IgD-negative memory B cell (primary cell): ENCODE measurements at regions not wholly inside any gene's neighbourhood (a gene's known extent, or its start where the extent isn't known, plus 50 kb on each side); places are given as distances from the start of the nearest gene placed in this dataset.
A peak's percentile ranks its signal among the peaks of the same experiment; 100 is the strongest.

Experiments
- H3K27ac Mint-ChIP-seq, 3 donors: one replicate each; pipeline ENCODE4 v1.8.0; 2020 to 2022; ENCODE audit warnings: mild to moderate bottlenecking in 3 of 3, mixed read lengths in 3 of 3, moderate library complexity in 1 of 3
- H3K27me3 Mint-ChIP-seq: one replicate; pipeline ENCODE4 v1.8.0; 2021; ENCODE audit warnings: mixed read lengths
- H3K36me3 Mint-ChIP-seq: one replicate; pipeline ENCODE4 v1.8.0; 2020; ENCODE audit warnings: mild to moderate bottlenecking, mixed read lengths
- H3K4me1 Mint-ChIP-seq, 3 donors: one replicate each; pipeline ENCODE4 v1.8.0; 2020 to 2022; ENCODE audit warnings: mixed read lengths in 3 of 3, mild to moderate bottlenecking in 1 of 3
- H3K4me3 Mint-ChIP-seq, 4 donors: one replicate each; pipeline ENCODE4 v1.8.0; 2020 to 2022; ENCODE audit warnings: mild to moderate bottlenecking in 4 of 4, mixed read lengths in 4 of 4, moderate library complexity in 3 of 4
- H3K9me3 Mint-ChIP-seq, 3 donors: one replicate each; pipeline ENCODE4 v1.8.0; 2020 to 2021; ENCODE audit warnings: mixed read lengths in 3 of 3, mild to moderate bottlenecking in 1 of 3

DNA sequence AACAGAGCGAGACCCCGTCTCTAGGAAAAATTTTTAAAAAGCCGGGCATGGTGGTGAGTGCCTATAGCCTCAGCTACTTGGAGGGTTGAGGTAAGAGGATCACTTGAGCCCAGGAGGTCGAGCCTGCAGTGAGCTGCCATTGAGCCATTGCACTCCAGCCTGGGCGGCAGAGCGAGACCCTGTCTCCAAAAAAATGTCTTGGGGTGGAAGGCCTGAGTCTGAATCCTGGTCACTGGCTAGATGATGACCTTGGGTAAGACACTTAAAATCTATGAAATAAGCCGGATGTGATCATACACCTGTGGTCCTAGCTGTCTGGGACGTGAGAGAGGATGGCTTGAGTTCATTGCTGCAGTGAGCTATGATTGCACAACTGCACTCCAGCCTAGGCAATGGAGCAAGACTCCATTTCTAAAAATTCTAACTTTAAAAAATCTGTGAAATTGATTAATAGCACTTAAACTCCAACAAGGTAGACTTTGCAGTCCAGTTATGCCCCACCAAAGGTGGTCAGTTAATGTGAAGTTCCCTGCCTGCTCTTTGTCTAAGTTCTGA lies 157.3 kb upstream of the UMPS start:
- no peaks in the 10 kb centered on the region for H3K9me3 Mint-ChIP-seq
- peaks cover 4% of the 10 kb centered on the region for H3K36me3 Mint-ChIP-seq
- no peak overlapping the region for H3K27ac Mint-ChIP-seq
- H3K4me1 Mint-ChIP-seq = peaks cover 0 to 6% (median 5%) of the 10 kb centered on the region in 3 donors
- no peak overlapping the region for H3K4me3 Mint-ChIP-seq
- no peaks in the 10 kb centered on the region for H3K27me3 Mint-ChIP-seq

DNA sequence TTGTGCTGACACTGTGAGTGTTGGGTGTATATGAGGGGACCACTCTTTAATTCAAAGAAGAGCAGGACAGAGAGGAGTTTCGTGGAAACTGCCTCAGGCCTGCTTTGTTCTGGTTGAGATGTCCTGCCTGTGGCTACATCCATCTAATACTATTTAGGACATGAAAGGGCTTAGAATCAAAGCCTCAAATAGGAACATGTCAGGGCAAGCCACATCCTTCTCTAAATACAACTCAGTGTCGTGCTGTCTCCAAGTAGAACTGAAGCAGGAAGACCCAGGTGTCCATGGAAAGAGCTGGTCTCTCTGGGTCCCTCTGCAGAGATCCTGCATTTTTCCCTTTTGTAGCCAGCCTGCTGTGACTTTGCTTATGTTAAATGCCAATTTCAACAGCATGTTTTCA lies 156.2 kb upstream of the UMPS start:
- no peaks in the 10 kb centered on the region for H3K9me3 Mint-ChIP-seq
- H3K36me3 Mint-ChIP-seq = peaks cover 4% of the 10 kb centered on the region
- H3K27ac Mint-ChIP-seq = no peak overlapping the region
- no peak overlapping the region for H3K4me3 Mint-ChIP-seq
- H3K27me3 Mint-ChIP-seq = no peaks in the 10 kb centered on the region
- H3K4me1 Mint-ChIP-seq = peaks cover 0 to 6% (median 5%) of the 10 kb centered on the region in 3 donors

DNA sequence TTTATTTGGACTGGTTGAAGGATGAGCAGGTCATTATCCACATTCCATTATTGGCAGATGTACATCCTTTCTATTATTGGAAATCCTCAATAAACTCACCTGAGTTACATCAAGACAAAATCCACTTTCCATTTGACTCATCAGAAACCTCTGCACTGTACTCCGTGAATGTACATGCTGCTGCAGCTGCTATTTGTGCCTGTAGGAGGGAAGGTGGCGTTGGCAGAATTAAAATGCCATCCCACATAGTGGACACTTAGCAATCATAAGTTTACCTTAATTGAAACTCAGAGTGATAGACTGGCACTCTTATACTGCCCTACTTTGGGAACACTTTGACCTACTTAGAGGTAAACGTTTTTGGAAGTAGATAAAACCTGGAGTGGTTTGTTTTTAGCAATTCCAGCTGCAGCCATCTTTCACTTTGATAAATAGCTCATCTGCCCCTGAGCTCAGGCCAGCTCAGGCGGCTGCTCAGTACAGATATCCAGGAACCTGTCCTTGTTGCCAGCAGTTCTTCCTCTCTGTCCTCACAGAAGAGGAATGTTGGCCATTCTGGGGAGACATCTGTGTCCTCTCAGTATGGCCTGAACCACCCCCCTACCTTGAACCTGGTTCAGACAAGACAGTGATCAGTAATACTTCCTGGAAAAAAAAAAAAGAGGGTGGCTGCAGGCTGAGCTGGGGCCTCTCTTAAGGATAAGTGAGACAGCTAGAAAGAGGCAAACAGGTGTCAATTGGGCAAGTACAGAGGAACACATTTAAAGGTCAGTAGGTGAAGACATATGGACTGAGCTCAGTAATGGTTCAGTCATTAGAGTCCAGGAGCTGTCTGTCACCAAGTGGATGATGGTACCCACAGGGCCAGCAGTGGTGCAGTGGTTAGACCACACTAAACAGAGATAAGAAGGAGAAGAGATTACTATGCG lies 153.4 kb upstream of the UMPS start:
- Mint-ChIP-seq H3K27ac (no peak overlapping the region), H3K27me3 (no peaks in the 10 kb centered on the region), H3K36me3 (peaks cover 4% of the 10 kb centered on the region), H3K4me3 (no peak overlapping the region), H3K9me3 (no peaks in the 10 kb centered on the region), H3K4me1 (peaks cover 0 to 6% (median 5%) of the 10 kb centered on the region in 3 donors)

DNA sequence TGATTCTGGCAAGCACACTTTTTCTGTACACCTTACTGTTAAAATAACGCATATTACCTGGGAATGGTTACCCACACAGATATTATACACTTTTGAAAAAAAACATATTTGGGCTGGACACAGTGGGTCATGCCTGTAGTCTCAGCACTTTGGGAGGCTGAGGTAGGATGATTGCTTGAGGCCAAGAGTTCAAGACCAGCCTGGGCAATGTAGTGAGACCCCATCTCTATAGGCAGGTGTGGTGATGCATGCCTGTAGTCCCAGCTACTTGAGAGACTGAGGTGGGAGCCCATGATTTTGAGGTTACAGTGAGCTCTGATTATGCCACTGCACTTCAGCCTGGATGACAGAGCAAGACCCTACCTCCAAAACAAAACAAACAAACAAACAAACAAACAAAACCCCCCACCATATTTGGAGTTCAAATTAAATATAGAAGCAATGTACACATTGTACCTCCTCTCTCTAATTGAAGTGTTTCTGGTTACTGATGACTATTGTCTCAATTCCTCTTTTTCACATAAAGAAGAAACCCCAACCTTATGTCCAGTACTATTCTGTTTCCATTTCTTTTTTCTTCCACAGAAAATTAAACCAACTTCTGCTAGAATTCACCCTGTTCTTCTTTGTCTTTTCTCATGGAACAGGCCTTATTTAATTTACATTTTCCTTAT lies 152.6 kb upstream of the UMPS start:
- no peaks in the 10 kb centered on the region for H3K27me3 Mint-ChIP-seq
- H3K4me3 Mint-ChIP-seq = no peak overlapping the region
- no peaks in the 10 kb centered on the region for H3K9me3 Mint-ChIP-seq
- peaks cover 0 to 6% (median 5%) of the 10 kb centered on the region in 3 donors for H3K4me1 Mint-ChIP-seq
- H3K27ac Mint-ChIP-seq = peak overlapping the region in 1 of 3 donors; percentile 40
- H3K36me3 Mint-ChIP-seq = peaks cover 4% of the 10 kb centered on the region

DNA sequence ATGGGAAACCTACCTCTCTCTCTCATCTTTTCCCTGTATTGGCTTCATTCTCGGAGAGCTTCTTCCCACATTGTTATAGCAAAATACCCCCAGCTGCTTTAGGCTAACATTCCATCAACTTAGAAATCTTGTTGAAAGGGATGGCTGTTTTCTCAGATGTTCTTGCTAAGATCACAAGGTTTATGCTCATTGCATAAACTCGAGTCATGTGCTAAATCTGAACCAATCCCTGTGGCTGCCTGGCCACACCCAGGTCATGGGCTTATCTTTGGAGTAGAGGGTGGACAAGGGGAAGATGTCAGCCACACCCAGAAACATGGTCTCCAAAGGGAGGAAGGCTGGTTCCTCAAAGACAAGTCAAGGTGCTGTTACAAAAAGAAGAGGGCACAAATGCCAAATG lies 150.6 kb upstream of the UMPS start:
- Mint-ChIP-seq H3K4me1 (peaks cover 10 to 14% (median 10%) of the 10 kb centered on the region in 3 donors), H3K9me3 (no peaks in the 10 kb centered on the region), H3K27me3 (peaks cover 7% of the 10 kb centered on the region), H3K4me3 (no peak overlapping the region), H3K27ac (no peak overlapping the region), H3K36me3 (peaks cover 1% of the 10 kb centered on the region)

DNA sequence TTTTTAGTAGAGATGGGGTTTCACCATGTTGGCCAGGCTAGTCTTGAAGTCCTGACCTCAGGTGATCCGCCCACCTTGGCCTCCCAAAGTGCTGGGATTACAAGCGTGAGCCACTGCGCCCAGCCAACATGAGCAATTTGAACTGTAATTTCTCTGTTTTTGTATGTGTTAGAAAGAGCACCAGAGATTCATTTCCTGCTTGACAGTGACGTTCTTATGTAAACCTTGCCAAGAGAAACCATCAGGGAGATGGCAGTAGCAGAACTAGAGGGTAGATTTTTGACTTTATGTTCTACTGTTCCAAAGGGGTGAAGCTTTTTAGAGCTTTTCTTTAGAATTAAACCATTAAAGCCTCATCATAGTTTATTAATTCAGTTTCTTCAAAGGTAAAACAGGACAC lies 148.1 kb upstream of the UMPS start:
- Mint-ChIP-seq H3K9me3 (no peaks in the 10 kb centered on the region), H3K36me3 (no peaks in the 10 kb centered on the region), H3K27ac (no peak overlapping the region), H3K27me3 (peaks cover 27% of the 10 kb centered on the region), H3K4me3 (no peak overlapping the region), H3K4me1 (peaks cover 10 to 18% (median 11%) of the 10 kb centered on the region in 3 donors)

DNA sequence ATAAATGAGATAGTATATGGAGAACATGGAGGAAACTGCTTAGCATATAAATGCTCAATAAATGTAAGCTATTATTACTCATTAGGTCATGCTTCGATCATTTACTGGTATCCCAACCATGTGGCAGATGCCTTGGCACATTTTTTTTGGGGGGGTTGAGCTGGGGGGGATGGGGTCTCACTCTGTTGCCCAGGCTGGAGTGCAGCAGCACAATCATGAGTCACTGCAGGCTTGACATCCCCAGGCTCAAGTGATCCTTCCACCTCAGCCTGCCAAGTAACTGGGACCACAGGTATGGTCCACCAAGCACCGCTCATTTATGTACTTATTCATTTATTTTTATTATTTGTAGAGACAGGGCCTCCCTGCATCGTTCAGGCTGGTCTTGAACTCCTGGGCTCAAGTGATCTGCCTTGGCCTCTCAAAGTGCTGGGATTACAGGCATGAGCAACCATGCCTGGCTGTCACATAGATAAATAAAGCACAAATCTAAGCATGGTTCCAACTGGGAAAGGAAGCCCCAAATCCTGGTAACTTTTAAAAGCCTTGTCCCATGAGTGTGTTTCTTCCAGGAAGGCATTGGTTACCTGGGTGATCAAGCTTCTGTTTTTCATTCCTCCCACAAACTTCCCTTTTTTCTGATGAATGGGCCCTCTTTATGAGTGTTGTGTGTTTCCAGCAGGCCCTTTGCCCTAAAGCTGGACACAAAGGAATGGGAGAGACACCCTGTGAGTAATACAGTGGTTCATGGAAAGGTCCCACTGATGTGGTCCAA lies 147.4 kb upstream of the UMPS start:
- no peaks in the 10 kb centered on the region for H3K36me3 Mint-ChIP-seq
- peaks cover 10 to 16% (median 10%) of the 10 kb centered on the region in 3 donors for H3K4me1 Mint-ChIP-seq
- H3K9me3 Mint-ChIP-seq = no peaks in the 10 kb centered on the region
- H3K4me3 Mint-ChIP-seq = peak overlapping the region in 1 of 4 donors; percentile 55
- no peak overlapping the region for H3K27ac Mint-ChIP-seq
- H3K27me3 Mint-ChIP-seq = peaks cover 30% of the 10 kb centered on the region

DNA sequence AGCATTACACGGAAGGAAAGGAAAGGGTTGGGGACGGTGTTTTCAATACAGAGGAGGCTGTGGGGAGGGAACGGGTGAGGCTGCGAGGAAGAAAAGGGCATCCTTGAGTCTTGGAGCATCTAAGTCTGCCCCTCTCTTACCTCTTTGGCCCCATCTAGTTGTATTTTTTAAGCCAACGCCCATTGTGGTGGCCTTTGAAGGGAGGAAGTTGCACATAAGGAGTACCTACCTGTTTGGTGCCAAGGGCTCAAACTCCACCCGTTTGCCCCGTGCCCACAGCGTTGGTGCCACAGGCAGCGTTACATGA lies 146.1 kb upstream of the UMPS start:
- peak overlapping the region in 3 of 4 donors; percentile 49 to 90 (median 84) for H3K4me3 Mint-ChIP-seq
- H3K9me3 Mint-ChIP-seq = no peaks in the 10 kb centered on the region
- peaks cover 10 to 15% (median 10%) of the 10 kb centered on the region in 3 donors for H3K4me1 Mint-ChIP-seq
- no peaks in the 10 kb centered on the region for H3K36me3 Mint-ChIP-seq
- H3K27me3 Mint-ChIP-seq = peaks cover 32% of the 10 kb centered on the region
- no peak overlapping the region for H3K27ac Mint-ChIP-seq

DNA sequence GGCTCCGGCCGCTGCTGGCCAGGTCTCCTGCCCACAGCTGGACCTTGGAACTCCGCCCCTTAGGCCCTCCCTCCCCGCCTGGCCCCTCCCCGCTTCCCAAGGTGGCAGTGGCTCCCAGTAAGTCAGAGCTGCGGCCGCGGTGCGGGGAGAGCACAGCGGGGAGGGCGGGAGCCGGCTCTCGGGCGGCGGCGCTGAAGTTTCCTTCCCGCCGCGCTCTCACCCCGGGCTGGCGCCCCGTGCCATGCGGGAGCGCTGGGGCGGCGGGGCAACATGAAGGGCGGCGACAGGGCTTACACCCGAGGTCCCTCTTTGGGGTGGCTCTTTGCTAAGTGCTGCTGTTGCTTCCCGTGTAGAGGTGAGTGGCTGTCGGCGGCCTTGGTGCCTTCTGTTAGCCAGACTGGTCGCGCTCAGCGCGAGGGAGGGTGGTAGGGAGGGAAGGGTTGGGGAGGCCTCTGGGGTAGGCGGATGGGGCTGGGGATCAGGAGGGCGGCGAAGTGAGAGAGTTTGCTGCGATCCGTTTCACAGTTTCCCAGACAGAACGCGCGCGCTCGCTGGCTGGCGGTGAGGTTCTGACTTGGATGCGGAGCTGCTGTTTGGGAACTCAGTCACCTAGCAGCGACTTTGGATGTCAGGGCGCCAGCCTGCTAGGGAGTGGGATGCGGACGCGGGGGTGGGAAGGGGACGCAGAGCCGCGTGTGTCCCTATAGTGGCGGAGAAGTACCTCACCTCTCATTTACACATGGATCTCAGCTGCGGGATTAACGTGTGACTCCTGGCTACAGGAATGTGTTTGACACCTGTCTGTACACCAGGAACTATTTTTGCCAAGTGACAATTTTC lies 145.5 kb upstream of the UMPS start:
- peaks cover 32% of the 10 kb centered on the region for H3K27me3 Mint-ChIP-seq
- no peaks in the 10 kb centered on the region for H3K36me3 Mint-ChIP-seq
- H3K4me1 Mint-ChIP-seq = peaks cover 10 to 15% (median 10%) of the 10 kb centered on the region in 3 donors
- H3K4me3 Mint-ChIP-seq = peak overlapping the region in 3 of 4 donors; percentile 72 to 93 (median 85)
- no peak overlapping the region for H3K27ac Mint-ChIP-seq
- H3K9me3 Mint-ChIP-seq = no peaks in the 10 kb centered on the region

DNA sequence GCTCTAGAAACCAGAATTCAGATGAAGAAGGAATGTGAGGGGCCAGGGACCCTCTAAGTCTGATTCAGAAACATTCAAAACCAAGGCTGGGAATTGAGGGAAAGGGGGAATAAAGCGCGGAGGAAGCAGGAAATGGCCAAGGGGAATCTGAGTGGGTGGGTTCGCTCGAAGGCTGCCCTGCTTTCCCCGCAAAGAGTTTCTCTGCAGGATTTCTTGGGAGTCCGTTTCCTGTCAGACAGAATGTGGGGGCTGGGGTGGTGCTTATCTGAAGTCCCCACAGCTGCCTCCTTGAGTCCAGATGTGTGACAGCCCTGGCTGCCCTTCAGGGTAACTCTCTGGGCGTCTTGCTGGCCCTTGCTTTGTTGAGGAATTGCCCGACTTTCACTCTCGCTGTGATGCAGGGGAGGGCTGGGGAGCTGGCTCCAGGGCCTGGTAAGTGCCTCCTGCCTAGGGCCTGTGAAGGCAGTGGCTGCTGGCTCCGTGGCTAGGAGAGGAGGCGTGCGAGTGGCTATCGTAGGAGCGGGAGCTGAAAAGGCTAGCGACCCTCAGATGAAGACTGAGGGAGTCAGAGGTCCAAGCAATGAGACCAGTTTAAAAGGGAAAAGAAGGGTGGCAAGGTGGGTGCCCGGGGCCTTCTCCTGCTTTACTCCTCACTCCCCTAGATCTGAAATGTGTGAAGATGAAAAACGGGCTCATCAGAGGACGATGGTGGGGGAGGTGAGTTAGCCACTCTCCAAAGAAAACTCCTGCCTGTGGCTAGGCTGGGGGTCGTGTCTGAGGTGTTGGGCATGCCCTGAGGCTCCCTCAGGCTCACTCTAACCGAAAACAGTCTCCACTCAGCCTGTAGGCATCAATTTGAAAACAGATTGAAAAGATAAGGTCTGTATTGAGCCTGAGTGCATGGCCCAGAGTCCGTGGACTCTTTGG lies 143.9 kb upstream of the UMPS start:
- peaks cover 10 to 15% (median 10%) of the 10 kb centered on the region in 3 donors for H3K4me1 Mint-ChIP-seq
- no peaks in the 10 kb centered on the region for H3K9me3 Mint-ChIP-seq
- H3K27ac Mint-ChIP-seq = peak overlapping the region in 1 of 3 donors; percentile 82
- H3K36me3 Mint-ChIP-seq = no peaks in the 10 kb centered on the region
- peaks cover 32% of the 10 kb centered on the region for H3K27me3 Mint-ChIP-seq
- H3K4me3 Mint-ChIP-seq = no peak overlapping the region

DNA sequence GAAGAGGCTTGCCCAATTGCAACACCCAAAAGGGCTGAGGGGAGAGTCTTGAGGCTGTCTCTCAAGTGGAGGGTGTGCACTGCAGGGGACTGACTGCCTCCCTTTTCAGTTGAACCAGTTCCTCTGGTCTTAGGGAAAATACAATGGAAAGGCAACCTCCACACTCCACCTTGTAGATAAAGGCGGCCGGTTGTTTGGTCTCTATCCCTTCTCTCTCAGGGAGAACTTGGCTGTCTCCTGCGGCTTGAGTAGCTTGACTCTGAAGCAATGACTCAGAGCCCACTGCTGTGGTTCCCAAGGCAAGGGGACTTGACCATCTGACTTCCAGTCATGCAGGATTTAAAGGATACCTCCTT lies 143.2 kb upstream of the UMPS start:
- H3K27me3 Mint-ChIP-seq = peaks cover 32% of the 10 kb centered on the region
- H3K4me1 Mint-ChIP-seq = peaks cover 10 to 15% (median 10%) of the 10 kb centered on the region in 3 donors
- no peak overlapping the region for H3K27ac Mint-ChIP-seq
- peak overlapping the region in 1 of 4 donors; percentile 17 for H3K4me3 Mint-ChIP-seq
- no peaks in the 10 kb centered on the region for H3K9me3 Mint-ChIP-seq
- H3K36me3 Mint-ChIP-seq = no peaks in the 10 kb centered on the region

DNA sequence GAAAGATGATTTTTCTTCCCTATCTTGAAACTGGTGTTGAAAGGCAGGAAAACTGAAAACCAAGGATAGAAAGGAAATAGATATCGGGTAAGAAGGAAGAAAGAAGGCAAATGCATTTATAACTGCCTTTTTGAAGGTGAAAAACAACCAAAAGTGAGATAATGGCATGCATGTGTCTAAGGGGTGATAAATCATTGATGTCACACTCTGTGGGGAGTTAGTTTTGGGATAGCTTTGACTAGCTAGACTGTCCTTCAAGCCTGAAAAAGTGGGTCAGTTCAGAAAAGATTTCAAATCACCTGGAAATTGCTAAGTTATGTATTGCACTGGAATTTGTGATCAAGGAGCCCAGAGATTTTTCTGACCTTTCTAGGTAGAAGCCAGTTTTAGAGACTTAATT lies 142.2 kb upstream of the UMPS start:
- Mint-ChIP-seq H3K27ac (no peak overlapping the region), H3K4me1 (peaks cover 9 to 15% (median 10%) of the 10 kb centered on the region in 3 donors), H3K36me3 (no peaks in the 10 kb centered on the region), H3K4me3 (no peak overlapping the region), H3K27me3 (peaks cover 32% of the 10 kb centered on the region), H3K9me3 (no peaks in the 10 kb centered on the region)

DNA sequence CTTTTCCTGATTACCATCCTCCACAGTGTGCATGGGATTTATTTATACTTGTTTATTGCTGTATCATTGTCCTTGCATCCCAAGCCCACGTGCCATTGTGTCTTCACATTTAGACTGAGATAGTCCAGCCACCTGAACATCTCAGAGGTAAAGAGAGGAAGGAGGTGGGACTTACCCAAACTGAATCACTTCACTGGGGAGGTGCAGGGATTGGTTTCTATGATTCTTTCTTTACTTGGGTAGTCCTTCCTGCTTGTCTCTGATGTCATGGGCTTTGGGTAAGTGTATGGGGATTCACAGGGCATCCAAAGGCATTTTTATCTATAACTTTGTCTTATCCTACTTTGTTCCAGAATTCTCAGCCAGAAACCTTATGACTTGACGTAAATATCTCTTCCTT lies 141.5 kb upstream of the UMPS start:
- no peak overlapping the region for H3K4me3 Mint-ChIP-seq

More for the DNA sequence above, 141.5 kb upstream of the UMPS start:
- H3K9me3 Mint-ChIP-seq = no peaks in the 10 kb centered on the region
- peaks cover 5 to 11% (median 9%) of the 10 kb centered on the region in 3 donors for H3K4me1 Mint-ChIP-seq
- no peak overlapping the region for H3K27ac Mint-ChIP-seq
- H3K27me3 Mint-ChIP-seq = peaks cover 29% of the 10 kb centered on the region
- no peaks in the 10 kb centered on the region for H3K36me3 Mint-ChIP-seq
